HEK293 (cell line): ENCODE measurements at regions not wholly inside any gene's neighbourhood (a gene's known extent, or its start where the extent isn't known, plus 50 kb on each side); places are given as distances from the start of the nearest gene placed in this dataset.

ENCODE experiments used
- CTCF ChIA-PET: fragments of 350-600 bp; formaldehyde crosslinking; extraction: SDS; loops from one replicate; lab custom pipeline; 2021; ENCODE audit warnings: antibody characterized with exemption; lab: Yijun Ruan, JAX
- POLR2A ChIA-PET: fragments of 300-600 bp; formaldehyde crosslinking; extraction: SDS; loops from one replicate; lab custom pipeline; 2020; ENCODE audit warnings: antibody characterized with exemption, inconsistent platforms; lab: Yijun Ruan, JAX
- H3K27ac ChIP-seq: fragments of 200-500 bp; sonication (Bioruptor generic); 2 replicates; pipeline ENCODE4 v1.5.1; 2014; ENCODE audit warnings: low read depth, low read length, control low read depth, inconsistent platforms; ENCODE audit errors: extremely low read depth
- H3K36me3 ChIP-seq, 2 experiments: fragments of 200-500 bp in 1 of 2; sonication (Bioruptor generic) in 1 of 2; 1 replicate in 1 of 2; 2 replicates in 1 of 2; pipeline ENCODE4 v1.5.1; 2014 to 2017; ENCODE audit warnings: inconsistent platforms in 2 of 2, low read length in 2 of 2; ENCODE audit not compliant: control insufficient read depth in 2 of 2, insufficient read depth in 1 of 2
- H3K4me1 ChIP-seq: fragments of 200-500 bp; sonication (Bioruptor generic); 2 replicates; pipeline ENCODE4 v1.5.1; 2014; ENCODE audit warnings: mild to moderate bottlenecking, low read length, inconsistent platforms; ENCODE audit not compliant: control insufficient read depth, insufficient read depth
- H3K4me3 ChIP-seq: 2 replicates; pipeline ENCODE4 v1.5.1; 2011; ENCODE audit warnings: low read depth, mild to moderate bottlenecking, control low read depth, low read length, moderate library complexity
- H3K9me3 ChIP-seq: fragments of 200-500 bp; sonication (Bioruptor generic); 2 replicates; pipeline ENCODE4 v1.5.1; 2014; ENCODE audit warnings: low read depth, low read length, inconsistent platforms; ENCODE audit not compliant: control insufficient read depth, insufficient read depth
- GLIS1 ChIP-seq: fragments of 450-650 bp; formaldehyde crosslinking; IDR thresholded peaks from 2 replicates; pipeline ENCODE4 v1.5.1; 2016; ENCODE audit warnings: missing biosample characterization, missing genetic modification characterization
- MEIS1 ChIP-seq: sonication (generic); formaldehyde crosslinking; IDR thresholded peaks from 2 replicates; pipeline ENCODE4 v1.8.1; 2022; ENCODE audit warnings: missing genetic modification reagents, mild to moderate bottlenecking, borderline replicate concordance
- PRDM1 ChIP-seq: fragments of 450-650 bp; formaldehyde crosslinking; IDR thresholded peaks from 2 replicates; pipeline ENCODE4; 2016; ENCODE audit warnings: missing biosample characterization, missing genetic modification characterization
- PRDM2 ChIP-seq: fragments of 450-650 bp; formaldehyde crosslinking; IDR thresholded peaks from 2 replicates; pipeline ENCODE4 v1.5.1; 2016; ENCODE audit warnings: missing biosample characterization, missing genetic modification characterization, borderline replicate concordance
- SALL2 ChIP-seq: fragments of 450-650 bp; formaldehyde crosslinking; IDR thresholded peaks from 2 replicates; pipeline ENCODE4 v1.5.0; 2017; ENCODE audit warnings: missing biosample characterization, mild to moderate bottlenecking, missing genetic modification characterization, borderline replicate concordance
- SCRT1 ChIP-seq: fragments of 450-650 bp; formaldehyde crosslinking; IDR thresholded peaks from 2 replicates; pipeline ENCODE4 v1.5.1; 2016; ENCODE audit warnings: missing biosample characterization, missing genetic modification characterization, borderline replicate concordance
- TRIM28 ChIP-seq: IDR thresholded peaks from 2 replicates; pipeline ENCODE4 v1.6.1; 2011; ENCODE audit warnings: low read length, control low read depth, borderline replicate concordance
- YY2 ChIP-seq: fragments of 450-650 bp; formaldehyde crosslinking; IDR thresholded peaks from 2 replicates; pipeline ENCODE4 v1.5.1; 2016; ENCODE audit warnings: missing biosample characterization, missing genetic modification characterization
- ZBTB48 ChIP-seq: fragments of 450-650 bp; formaldehyde crosslinking; IDR thresholded peaks from 2 replicates; pipeline ENCODE4 v1.5.1; 2016; ENCODE audit warnings: missing biosample characterization, missing genetic modification characterization
- ZIC2 ChIP-seq: fragments of 450-650 bp; formaldehyde crosslinking; IDR thresholded peaks from 2 replicates; pipeline ENCODE4 v1.5.1; 2016; ENCODE audit warnings: missing biosample characterization, missing genetic modification characterization
- ZNF202 ChIP-seq: fragments of 450-650 bp; formaldehyde crosslinking; IDR thresholded peaks from 2 replicates; pipeline ENCODE4 v1.5.1; 2016; ENCODE audit warnings: missing biosample characterization, missing genetic modification characterization, borderline replicate concordance
- ZNF221 ChIP-seq: fragments of 450-650 bp; formaldehyde crosslinking; IDR thresholded peaks from 2 replicates; pipeline ENCODE4 v1.5.1; 2017; ENCODE audit warnings: missing biosample characterization, missing genetic modification characterization, borderline replicate concordance
- ZNF239 ChIP-seq: fragments of 450-650 bp; formaldehyde crosslinking; IDR thresholded peaks from 2 replicates; pipeline ENCODE4 v1.5.1; 2016; ENCODE audit warnings: missing biosample characterization, missing genetic modification characterization
- ZNF366 ChIP-seq: fragments of 450-650 bp; formaldehyde crosslinking; conservative IDR thresholded peaks from 2 replicates; pipeline ENCODE4 v1.5.1; 2016; ENCODE audit warnings: missing biosample characterization, missing genetic modification characterization
- ZNF426 ChIP-seq: fragments of 450-650 bp; formaldehyde crosslinking; IDR thresholded peaks from 2 replicates; pipeline ENCODE4 v1.5.1; 2017; ENCODE audit warnings: missing biosample characterization, missing genetic modification characterization, mild to moderate bottlenecking, inconsistent platforms, moderate library complexity
- ZNF529 ChIP-seq: fragments of 450-650 bp; formaldehyde crosslinking; IDR thresholded peaks from 2 replicates; pipeline ENCODE4 v1.5.1; 2017; ENCODE audit warnings: missing genetic modification characterization, missing biosample characterization; ENCODE audit not compliant: insufficient replicate concordance
- ZNF658 ChIP-seq: fragments of 450-650 bp; formaldehyde crosslinking; IDR thresholded peaks from 2 replicates; pipeline ENCODE4; 2016; ENCODE audit warnings: missing biosample characterization, missing genetic modification characterization
- ZNF660 ChIP-seq: fragments of 450-650 bp; IDR thresholded peaks from 2 replicates; pipeline ENCODE4 v1.5.1; 2018; ENCODE audit warnings: missing biosample characterization, mild to moderate bottlenecking, missing genetic modification characterization
- ZNF664 ChIP-seq: fragments of 450-650 bp; formaldehyde crosslinking; IDR thresholded peaks from 2 replicates; pipeline ENCODE4 v1.5.1; 2016; ENCODE audit warnings: missing biosample characterization, missing genetic modification characterization
- ZSCAN16 ChIP-seq: fragments of 450-650 bp; formaldehyde crosslinking; IDR thresholded peaks from 2 replicates; pipeline ENCODE4 v1.5.1; 2016; ENCODE audit warnings: missing biosample characterization, missing genetic modification characterization
- ZXDB ChIP-seq: fragments of 450-650 bp; formaldehyde crosslinking; IDR thresholded peaks from 2 replicates; pipeline ENCODE4 v1.5.1; 2016; ENCODE audit warnings: missing biosample characterization, missing genetic modification characterization

- Histone ChIP-seq H3K4me3 (no peak overlapping the region), H3K4me1 (no peaks in the 10 kb centered on the region), H3K36me3 (no peaks in the 10 kb centered on the region), H3K9me3 (no peaks in the 10 kb centered on the region), H3K27ac (no peak overlapping the region)
- POLR2A ChIA-PET = no interaction called here
- TF ChIP-seq GLIS1 (no peak), ZNF366 (no peak), ZIC2 (no peak), ZSCAN16 (tag by site-specific recombination) (no peak), ZNF658 (tag by site-specific recombination) (no peak), ZNF529 (no peak), ZNF239 (tag by site-specific recombination) (no peak), SCRT1 (tag by site-specific recombination) (no peak), ZNF202 (tag by site-specific recombination) (no peak)
- CTCF ChIA-PET = no interaction called here
Observed at GRCh38 chr2:2859732-2860131, 517.9 kb downstream of the EIPR1 start.

- TF ChIP-seq ZNF660 = no peak
- TF ChIP-seq PRDM1 (tag by site-specific recombination) = no peak
- no peak for TF ChIP-seq ZNF221
- no peak for TF ChIP-seq YY2 (tag by site-specific recombination)
- no peak for TF ChIP-seq ZXDB (tag by site-specific recombination)
- TF ChIP-seq ZBTB48 (tag by site-specific recombination) = no peak
- TF ChIP-seq ZNF239 (tag by site-specific recombination) = no peak
- TF ChIP-seq MEIS1 (CRISPR knock-in tag) = no peak
- TF ChIP-seq TRIM28 = no peak
- TF ChIP-seq ZNF664 (tag by site-specific recombination) = no peak
- no peak for TF ChIP-seq PRDM2 (tag by site-specific recombination)
- no peak for TF ChIP-seq ZNF426 (tag by site-specific recombination)
- no peak for TF ChIP-seq SALL2 (tag by site-specific recombination)
- Histone ChIP-seq H3K27ac (no peak overlapping the region), H3K4me3 (no peak overlapping the region), H3K9me3 (no peaks in the 10 kb centered on the region), H3K4me1 (no peaks in the 10 kb centered on the region), H3K36me3 (no peaks in the 10 kb centered on the region)
- ChIA-PET CTCF (no interaction called here), POLR2A (no interaction called here)
Observed at GRCh38 chr2:2859164-2859563, 518.5 kb downstream of the EIPR1 start.
